Caco-2 (cell line): ENCODE measurements at regions not wholly inside any gene's neighbourhood (a gene's known extent, or its start where the extent isn't known, plus 50 kb on each side); places are given as distances from the start of the nearest gene placed in this dataset.

Source experiments
- BruUV-seq: library from RNA; stranded (reverse); fragments of 400-500 nt; replicated peaks from 2 replicates; lab custom pipeline; 2021; lab: Mats Ljungman, UMichigan
- CTCF ChIA-PET: fragments of 300-600 bp; sonication (Branson Sonifier 250); formaldehyde crosslinking; loops from one replicate; lab custom pipeline; 2022; ENCODE audit warnings: antibody characterized with exemption; lab: Charles Lee
- POLR2A ChIA-PET: fragments of 300-600 bp; sonication (Branson Sonifier 250); formaldehyde crosslinking; loops from one replicate; lab custom pipeline; 2022; ENCODE audit warnings: antibody characterized with exemption; lab: Charles Lee
- DNase-seq, 2 experiments: peaks; one replicate each; pipeline versions ENCODE4 v3.0.0 to v3.0.0-alpha.2; 2020 to 2022
- H3K27me3 ChIP-seq: replicated peaks from 2 replicates; pipeline ENCODE4 v1.6.0; 2011; ENCODE audit warnings: low read length; ENCODE audit not compliant: control insufficient read depth, insufficient read depth
- H3K36me3 ChIP-seq: 2 replicates; pipeline ENCODE4 v1.5.1; 2011; ENCODE audit warnings: low read length; ENCODE audit not compliant: control insufficient read depth, insufficient read depth
- H3K4me1 ChIP-seq: fragments of 250-450 bp; sonication (Bioruptor Pico); 2 replicates; pipeline ENCODE4 v1.5.1; 2020; ENCODE audit warnings: mild to moderate bottlenecking
- H3K4me3 ChIP-seq: 2 replicates; pipeline ENCODE4 v1.5.1; 2011; ENCODE audit warnings: low read depth, mild to moderate bottlenecking, control low read depth, low read length
- H3K9me3 ChIP-seq: fragments of 250-450 bp; sonication (Bioruptor Pico); 2 replicates; pipeline ENCODE4 v1.5.1; 2020; ENCODE audit warnings: mild to moderate bottlenecking, moderate library complexity
- H3K27ac Mint-ChIP-seq: one replicate; pipeline ENCODE4 v1.8.0; 2022; ENCODE audit warnings: mixed read lengths; ENCODE audit not compliant: unreplicated experiment
- H3K27me3 Mint-ChIP-seq: one replicate; pipeline ENCODE4 v1.8.0; 2022; ENCODE audit warnings: mixed read lengths; ENCODE audit not compliant: insufficient read depth, unreplicated experiment
- H3K36me3 Mint-ChIP-seq: one replicate; pipeline ENCODE4 v1.8.0; 2022; ENCODE audit warnings: mild to moderate bottlenecking, mixed read lengths; ENCODE audit not compliant: insufficient read depth, unreplicated experiment
- H3K4me1 Mint-ChIP-seq: one replicate; pipeline ENCODE4 v1.8.0; 2022; ENCODE audit warnings: low read depth, mixed read lengths; ENCODE audit not compliant: unreplicated experiment
- H3K4me3 Mint-ChIP-seq: one replicate; pipeline ENCODE4 v1.8.0; 2022; ENCODE audit warnings: mild to moderate bottlenecking, moderate library complexity, mixed read lengths; ENCODE audit not compliant: unreplicated experiment
- H3K9me3 Mint-ChIP-seq: one replicate; pipeline ENCODE4 v1.8.0; 2022; ENCODE audit warnings: mixed read lengths; ENCODE audit not compliant: unreplicated experiment
- CTCF ChIP-seq, 2 experiments: fragments of 200-600 bp in 1 of 2; IDR thresholded peaks; 1 replicate in 1 of 2; 2 replicates in 1 of 2; pipeline versions ENCODE4 v1.5.1 to v1.8.0; 2011 to 2022; ENCODE audit warnings: antibody characterized with exemption in 1 of 2, control low read depth in 1 of 2, inconsistent platforms in 1 of 2, low read depth in 1 of 2, low read length in 1 of 2, mild to moderate bottlenecking in 1 of 2, moderate library complexity in 1 of 2; ENCODE audit not compliant: insufficient read depth in 1 of 2, severe bottlenecking in 1 of 2, unreplicated experiment in 1 of 2
- intact Hi-C: fragments of 100-400 bp; cut with micrococcal nuclease; formaldehyde crosslinking; loops from one replicate; pipeline ENCODE4 v1.10.0; 2022; ENCODE audit not compliant: unreplicated experiment

- H3K9me3 Mint-ChIP-seq: no peaks in the 10 kb centered on the region
- no peaks in the 10 kb centered on the region for H3K36me3 Mint-ChIP-seq
- H3K4me3 Mint-ChIP-seq: no peak overlapping the region
- ChIA-PET CTCF (no interaction called here), POLR2A (no interaction called here)
- H3K4me1 Mint-ChIP-seq: no peaks in the 10 kb centered on the region
- H3K27ac Mint-ChIP-seq: no peak overlapping the region
- Histone ChIP-seq H3K9me3 (no peaks in the 10 kb centered on the region), H3K27me3 (no peaks in the 10 kb centered on the region), H3K4me3 (no peak overlapping the region), H3K36me3 (no peaks in the 10 kb centered on the region), H3K4me1 (no peaks in the 10 kb centered on the region)
- intact Hi-C loops: no loop called here
- no peak for TF ChIP-seq CTCF (IDR thresholded peaks at IDR 0.05; ENCODE audit: insufficient read depth in 1 of 2, low read depth in 1 of 2, low read length in 1 of 2, severe bottlenecking in 1 of 2, unreplicated experiment in 1 of 2)
- peaks cover 13% of the 10 kb centered on the region for H3K27me3 Mint-ChIP-seq
- no TSS peak for BruUV-seq
- DNase-seq: no peak
Observed at GRCh38 chr5:15073453-15073852, 201.9 kb upstream of the ANKH start.

GRCh38 chr5:15070907-15071306, 199.3 kb upstream of the ANKH start:
- Histone ChIP-seq H3K9me3 (peaks cover 3% of the 10 kb centered on the region; the same call in 1 of the 2 replicates), H3K4me3 (no peak overlapping the region), H3K36me3 (no peaks in the 10 kb centered on the region), H3K4me1 (no peaks in the 10 kb centered on the region), H3K27me3 (no peaks in the 10 kb centered on the region)
- no peaks in the 10 kb centered on the region for H3K4me1 Mint-ChIP-seq
- ChIA-PET POLR2A (no interaction called here), CTCF (no interaction called here)
- H3K27me3 Mint-ChIP-seq: peaks cover 12% of the 10 kb centered on the region
- H3K9me3 Mint-ChIP-seq: no peaks in the 10 kb centered on the region
- H3K36me3 Mint-ChIP-seq: no peaks in the 10 kb centered on the region
- no peak for TF ChIP-seq CTCF (IDR thresholded peaks at IDR 0.05; ENCODE audit: insufficient read depth in 1 of 2, low read depth in 1 of 2, low read length in 1 of 2, severe bottlenecking in 1 of 2, unreplicated experiment in 1 of 2)
- no peak overlapping the region for H3K4me3 Mint-ChIP-seq
- intact Hi-C loops: no loop called here
- no peak for DNase-seq
- no TSS peak for BruUV-seq
- no peak overlapping the region for H3K27ac Mint-ChIP-seq

GRCh38 chr5:15069407-15069905, 197.9 kb upstream of the ANKH start:
- intact Hi-C loops: no loop called here
- CTCF ChIA-PET: no interaction called here
- Histone ChIP-seq H3K36me3 (no peaks in the 10 kb centered on the region), H3K4me1 (no peaks in the 10 kb centered on the region), H3K4me3 (no peak overlapping the region), H3K9me3 (peaks cover 3% of the 10 kb centered on the region; the same call in 1 of the 2 replicates), H3K27me3 (no peaks in the 10 kb centered on the region)
- Mint-ChIP-seq H3K4me3 (no peak overlapping the region), H3K9me3 (no peaks in the 10 kb centered on the region), H3K4me1 (no peaks in the 10 kb centered on the region), H3K27ac (no peak overlapping the region), H3K36me3 (no peaks in the 10 kb centered on the region), H3K27me3 (peaks cover 12% of the 10 kb centered on the region)
- TF ChIP-seq CTCF (IDR thresholded peaks at IDR 0.05; ENCODE audit: insufficient read depth in 1 of 2, low read depth in 1 of 2, low read length in 1 of 2, severe bottlenecking in 1 of 2, unreplicated experiment in 1 of 2): no peak
- no peak for DNase-seq
- POLR2A ChIA-PET: no interaction called here
- no TSS peak for BruUV-seq
